Cerebellar cortex (tissue), 1 donor: ENCODE measurements at regions not wholly inside any gene's neighbourhood (a gene's known extent, or its start where the extent isn't known, plus 50 kb on each side); places are given as distances from the start of the nearest gene placed in this dataset.
A peak's percentile ranks its signal among the peaks of the same experiment; 100 is the strongest.

Source experiments
- DNase-seq: peaks from one replicate; pipeline ENCODE4 v3.0.0-alpha.2; 2015; ENCODE audit warnings: low spot score

GRCh38 chr4:163582703-163583102 lies 88.2 kb downstream of the TMA16 start:
- no peak for DNase-seq

GRCh38 chr4:163587867-163588266 lies 93.4 kb downstream of the TMA16 start:
- DNase-seq = no peak

GRCh38 chr4:163588532-163588931 lies 94.0 kb downstream of the TMA16 start:
- no peak for DNase-seq

GRCh38 chr4:163590103-163590502 lies 95.6 kb downstream of the TMA16 start:
- DNase-seq = no peak

- no peak for DNase-seq
Observed at GRCh38 chr4:163590619-163591264, 96.3 kb downstream of the TMA16 start.

- no peak for DNase-seq
Observed at GRCh38 chr4:163591614-163592020, 97.1 kb downstream of the TMA16 start.

GRCh38 chr4:163592212-163592611 lies 97.7 kb downstream of the TMA16 start:
- DNase-seq = peak; percentile 5

- DNase-seq = no peak
Observed at GRCh38 chr4:163595580-163595979, 101.1 kb downstream of the TMA16 start.

- DNase-seq = no peak
Observed at GRCh38 chr4:163598028-163598427, 103.5 kb downstream of the TMA16 start.

- DNase-seq = no peak
Observed at GRCh38 chr4:163598489-163598888, 104.0 kb downstream of the TMA16 start.

GRCh38 chr4:163600727-163601126 lies 106.2 kb downstream of the TMA16 start:
- no peak for DNase-seq

- DNase-seq = no peak
Observed at GRCh38 chr4:163603257-163603656, 108.8 kb downstream of the TMA16 start.

GRCh38 chr4:163606896-163607691 lies 112.6 kb downstream of the TMA16 start:
- no peak for DNase-seq

- DNase-seq = no peak
Observed at GRCh38 chr4:163609019-163609418, 114.5 kb downstream of the TMA16 start.

GRCh38 chr4:163610648-163611047 lies 116.2 kb downstream of the TMA16 start:
- DNase-seq = no peak

GRCh38 chr4:163611182-163611581 lies 116.7 kb downstream of the TMA16 start:
- DNase-seq = no peak

GRCh38 chr4:163611784-163612445 lies 117.4 kb downstream of the TMA16 start:
- no peak for DNase-seq

- no peak for DNase-seq
Observed at GRCh38 chr4:163612762-163613161, 118.3 kb downstream of the TMA16 start.

GRCh38 chr4:163613383-163613782 lies 118.9 kb downstream of the TMA16 start:
- DNase-seq = no peak

GRCh38 chr4:163614866-163615265 lies 120.4 kb downstream of the TMA16 start:
- no peak for DNase-seq

- DNase-seq = no peak
Observed at GRCh38 chr4:163618845-163619244, 124.4 kb downstream of the TMA16 start.

- DNase-seq = no peak
Observed at GRCh38 chr4:163620738-163621137, 126.2 kb downstream of the TMA16 start.

- no peak for DNase-seq
Observed at GRCh38 chr4:163621821-163622220, 127.3 kb downstream of the TMA16 start.
